Gastrocnemius medialis (tissue), 4 donors: ENCODE measurements at regions not wholly inside any gene's neighbourhood (a gene's known extent, or its start where the extent isn't known, plus 50 kb on each side); places are given as distances from the start of the nearest gene placed in this dataset.

Experiments used
- ATAC-seq, 2 donors: fragments of 150-250 bp; one replicate each; pipeline ENCODE4 v1.9.1; 2016
- DNase-seq, 2 donors: peaks; one replicate each; pipeline ENCODE4 v3.0.0-alpha.2; 2019
- H3K27ac ChIP-seq, 4 donors: fragments of 200-600 bp; sonication (generic); 1 replicate in 1 of 4; 2 replicates in 3 of 4; pipeline ENCODE4 v1.5.1; 2016 to 2018; ENCODE audit warnings: mild to moderate bottlenecking in 2 of 4, moderate library complexity in 1 of 4
- H3K27me3 ChIP-seq, 3 donors: fragments of 200-600 bp; sonication (generic) in 2 of 3; 1 replicate in 1 of 3; 2 replicates in 2 of 3; pipeline versions ENCODE4 v1.5.1 to v1.6.0; 2016 to 2019; ENCODE audit warnings: mild to moderate bottlenecking in 1 of 3, moderate library complexity in 1 of 3
- H3K36me3 ChIP-seq, 2 donors: fragments of 200-600 bp; sonication (generic) in 1 of 2; one replicate each; pipeline ENCODE4 v1.5.1; 2017 to 2018
- H3K4me1 ChIP-seq, 2 donors: fragments of 200-600 bp; sonication (generic) in 1 of 2; one replicate each; pipeline ENCODE4 v1.5.1; 2016 to 2017; ENCODE audit warnings: mild to moderate bottlenecking in 2 of 2
- H3K4me3 ChIP-seq, 4 donors: fragments of 200-600 bp; sonication (generic) in 3 of 4; 1 replicate in 1 of 4; 2 replicates in 3 of 4; pipeline ENCODE4 v1.5.1; 2016 to 2019; ENCODE audit warnings: mild to moderate bottlenecking in 2 of 4
- H3K9me3 ChIP-seq, 3 donors: fragments of 200-600 bp; sonication (generic) in 2 of 3; 1 replicate in 1 of 3; 2 replicates in 2 of 3; pipeline ENCODE4 v1.5.1; 2016 to 2019
- POLR2A ChIP-seq, 2 donors: fragments of 450-650 bp; IDR thresholded peaks; one replicate each; pipeline ENCODE4 v1.6.1; 2017; ENCODE audit warnings: antibody characterized with exemption in 2 of 2, mild to moderate bottlenecking in 2 of 2, moderate library complexity in 2 of 2
- in situ Hi-C, 4 donors: fragments of 200-750 bp; cut with MboI; loops; one replicate each; pipeline versions ENCODE4 v1.15.0 to v1.8.0; 2017; ENCODE audit warnings: low sequenced_read_pairs in 4 of 4
- intact Hi-C: fragments of 100-400 bp; cut with DNase I; formaldehyde crosslinking; loops from one replicate; pipeline ENCODE4 v1.15.1; 2023; ENCODE audit warnings: low total_unique reads
- TF ChIP-seq, protein P1 (sequence below), 5 experiments: fragments of 450-650 bp in 3 of 5; fragments of 200-600 bp in 2 of 5; sonication (generic) in 2 of 5; IDR thresholded peaks in 4 of 5; conservative IDR thresholded peaks in 1 of 5; 1 replicate in 4 of 5; 2 replicates in 1 of 5; pipeline ENCODE4 v1.5.1; 2016 to 2019; ENCODE audit warnings: antibody characterized with exemption in 5 of 5, mild to moderate bottlenecking in 3 of 5, moderate library complexity in 3 of 5

DNA sequence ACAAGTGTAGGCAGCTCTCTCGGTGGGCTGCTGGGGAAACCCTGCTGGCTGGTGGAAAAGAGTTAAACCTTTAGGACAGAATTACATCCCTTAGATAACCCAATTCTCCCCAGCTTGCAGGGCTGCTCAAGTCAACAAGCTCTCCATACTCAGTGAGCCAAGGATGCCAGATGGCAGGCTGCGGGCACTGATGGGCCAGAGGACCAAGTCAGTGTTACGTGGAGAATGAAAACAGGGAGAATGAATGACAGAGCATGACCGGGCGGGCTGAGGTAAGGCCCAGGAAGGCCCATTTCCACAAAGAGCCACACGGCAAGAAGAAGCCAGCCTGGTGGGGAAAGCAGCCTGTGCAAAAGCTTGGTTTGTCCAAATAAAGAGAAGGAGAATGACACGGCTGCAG lies 58.7 kb upstream of the CD93 start:
- TF ChIP-seq POLR2A (IDR thresholded peaks at IDR 0.05), result no peak
- TF ChIP-seq, protein P1, sequence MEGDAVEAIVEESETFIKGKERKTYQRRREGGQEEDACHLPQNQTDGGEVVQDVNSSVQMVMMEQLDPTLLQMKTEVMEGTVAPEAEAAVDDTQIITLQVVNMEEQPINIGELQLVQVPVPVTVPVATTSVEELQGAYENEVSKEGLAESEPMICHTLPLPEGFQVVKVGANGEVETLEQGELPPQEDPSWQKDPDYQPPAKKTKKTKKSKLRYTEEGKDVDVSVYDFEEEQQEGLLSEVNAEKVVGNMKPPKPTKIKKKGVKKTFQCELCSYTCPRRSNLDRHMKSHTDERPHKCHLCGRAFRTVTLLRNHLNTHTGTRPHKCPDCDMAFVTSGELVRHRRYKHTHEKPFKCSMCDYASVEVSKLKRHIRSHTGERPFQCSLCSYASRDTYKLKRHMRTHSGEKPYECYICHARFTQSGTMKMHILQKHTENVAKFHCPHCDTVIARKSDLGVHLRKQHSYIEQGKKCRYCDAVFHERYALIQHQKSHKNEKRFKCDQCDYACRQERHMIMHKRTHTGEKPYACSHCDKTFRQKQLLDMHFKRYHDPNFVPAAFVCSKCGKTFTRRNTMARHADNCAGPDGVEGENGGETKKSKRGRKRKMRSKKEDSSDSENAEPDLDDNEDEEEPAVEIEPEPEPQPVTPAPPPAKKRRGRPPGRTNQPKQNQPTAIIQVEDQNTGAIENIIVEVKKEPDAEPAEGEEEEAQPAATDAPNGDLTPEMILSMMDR (IDR thresholded peaks at IDR 0.05 in 4 of 5, conservative IDR thresholded peaks at IDR 0.05 in 1 of 5), result no peak
- DNase-seq (peak in 1 of 2 donors; percentile 32), ATAC-seq (no peak)
- peak overlapping the region; percentile 94 to 99 (median 94) for H3K27ac ChIP-seq
- peaks cover 83 to 94% of the 10 kb centered on the region in 2 donors for H3K4me1 ChIP-seq
- no peaks in the 10 kb centered on the region for H3K36me3 ChIP-seq
- no peaks in the 10 kb centered on the region for H3K27me3 ChIP-seq
- intact Hi-C loops (loop anchor here (2.0 to 5.0 kb wide), 2 partner anchors 94 to 1897 kb away; no protein-coding TSS in a partner anchor), in situ Hi-C loops (no loop called here)
- no peaks in the 10 kb centered on the region for H3K9me3 ChIP-seq
- no peak overlapping the region for H3K4me3 ChIP-seq

- peak overlapping the region; percentile 94 to 99 (median 94) for H3K27ac ChIP-seq
- TF ChIP-seq, protein P1 (IDR thresholded peaks at IDR 0.05 in 4 of 5, conservative IDR thresholded peaks at IDR 0.05 in 1 of 5), result no peak
- no peak for TF ChIP-seq POLR2A (IDR thresholded peaks at IDR 0.05)
- no peaks in the 10 kb centered on the region for H3K27me3 ChIP-seq
- ATAC-seq (no peak), DNase-seq (no peak)
- no peaks in the 10 kb centered on the region for H3K9me3 ChIP-seq
- intact Hi-C loops (loop anchor here (2.0 kb wide), 1 partner anchor 93 kb away; no protein-coding TSS in a partner anchor), in situ Hi-C loops (no loop called here)
- H3K4me3 ChIP-seq, result no peak overlapping the region
- no peaks in the 10 kb centered on the region for H3K36me3 ChIP-seq
- H3K4me1 ChIP-seq, result peaks cover 82 to 93% of the 10 kb centered on the region in 2 donors
Measured at GRCh38 chr20:23143986-23144690, 58.0 kb upstream of the CD93 start.

DNA sequence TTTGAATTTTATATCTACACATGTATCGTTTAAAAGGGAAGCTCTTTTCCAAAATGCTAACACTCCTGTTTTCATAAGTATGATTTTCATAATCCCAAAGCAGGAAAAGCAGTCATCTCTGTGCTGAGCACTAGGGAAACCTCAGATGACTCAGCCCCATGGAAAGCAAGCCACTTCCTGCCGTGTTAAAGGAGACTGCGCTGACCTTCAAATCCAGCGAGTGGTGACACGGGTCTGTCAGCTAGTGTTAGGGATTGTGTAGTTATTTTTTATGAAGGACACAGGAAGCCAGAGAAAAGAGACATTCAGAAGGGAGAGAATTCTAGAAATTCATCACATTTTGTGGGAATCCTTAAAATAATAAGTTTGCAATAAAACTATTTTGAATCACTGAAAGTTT lies 57.0 kb upstream of the CD93 start:
- ATAC-seq, result peak; percentile 55 to 61
- in situ Hi-C loops, result no loop called here
- intact Hi-C loops, result no loop called here
- peak overlapping the region; percentile 94 to 99 (median 94) for H3K27ac ChIP-seq
- no peaks in the 10 kb centered on the region for H3K9me3 ChIP-seq
- H3K36me3 ChIP-seq, result no peaks in the 10 kb centered on the region
- H3K4me3 ChIP-seq, result no peak overlapping the region
- H3K4me1 ChIP-seq, result peaks cover 82 to 92% of the 10 kb centered on the region in 2 donors
- no peaks in the 10 kb centered on the region for H3K27me3 ChIP-seq
- TF ChIP-seq, protein P1 (IDR thresholded peaks at IDR 0.05 in 4 of 5, conservative IDR thresholded peaks at IDR 0.05 in 1 of 5), result no peak
- peak in 1 of 2 donors; percentile 13 for TF ChIP-seq POLR2A (IDR thresholded peaks at IDR 0.05)
- DNase-seq, result peak; percentile 77 to 86

DNA sequence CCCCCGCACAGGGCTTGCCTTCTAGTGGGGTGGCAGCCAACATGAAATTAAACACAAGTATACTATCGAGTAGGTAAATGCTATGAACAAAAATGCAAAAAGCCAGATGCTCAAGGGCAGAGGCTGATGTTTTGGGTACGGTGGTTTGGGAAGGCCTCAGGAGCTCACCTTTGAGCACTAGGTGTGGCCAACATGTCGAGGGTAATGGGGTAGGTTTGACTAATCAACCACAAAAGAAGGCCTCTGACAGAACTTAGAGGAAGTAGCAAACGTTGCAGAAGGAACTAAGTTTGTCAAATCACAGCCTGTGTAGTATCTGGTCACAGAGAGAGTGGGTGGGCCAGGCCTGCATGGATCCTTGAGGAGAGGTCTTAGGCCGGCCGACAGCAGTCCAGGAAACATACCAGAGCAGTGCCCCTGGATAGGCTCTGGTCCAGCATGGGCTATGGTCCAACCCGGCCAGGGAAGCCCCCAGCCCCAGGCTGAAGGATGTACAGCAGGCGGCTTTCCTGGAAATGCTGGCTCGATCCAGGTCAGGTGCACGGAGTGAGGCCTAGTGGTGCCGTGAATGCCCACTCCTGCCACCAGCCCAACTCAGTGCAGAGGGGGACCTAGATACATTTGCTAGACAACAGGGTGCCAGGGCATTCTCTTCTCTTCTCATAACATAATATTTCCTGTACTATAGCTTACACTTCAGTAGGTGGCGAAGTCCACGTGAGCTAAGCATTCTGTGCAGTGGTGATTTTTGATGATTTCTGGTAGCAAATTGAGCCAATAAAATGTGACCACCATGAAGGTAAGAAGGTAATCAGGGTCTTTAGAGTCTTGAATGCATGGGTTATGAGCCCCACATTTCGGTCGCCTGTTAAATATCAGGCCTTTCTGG lies 56.3 kb upstream of the CD93 start:
- Histone ChIP-seq H3K36me3 (no peaks in the 10 kb centered on the region), H3K27me3 (no peaks in the 10 kb centered on the region), H3K27ac (peak overlapping the region; percentile 94 to 99 (median 94)), H3K4me1 (peaks cover 84 to 93% of the 10 kb centered on the region in 2 donors), H3K4me3 (no peak overlapping the region), H3K9me3 (no peaks in the 10 kb centered on the region)
- DNase-seq (peak in 1 of 2 donors; percentile 25), ATAC-seq (no peak)
- intact Hi-C loops, result no loop called here
- TF ChIP-seq, protein P1 (IDR thresholded peaks at IDR 0.05 in 4 of 5, conservative IDR thresholded peaks at IDR 0.05 in 1 of 5), result no peak
- TF ChIP-seq POLR2A (IDR thresholded peaks at IDR 0.05), result no peak
- in situ Hi-C loops, result no loop called here
